Nephron progenitor cell (in vitro differentiated cells): ENCODE measurements at regions not wholly inside any gene's neighbourhood (a gene's known extent, or its start where the extent isn't known, plus 50 kb on each side); places are given as distances from the start of the nearest gene placed in this dataset.

Experiments used
- DNase-seq: peaks from one replicate; pipeline ENCODE4 v3.0.0; 2021
- H3K27ac Mint-ChIP-seq: 2 replicates; pipeline ENCODE4 v1.8.0; 2021; ENCODE audit warnings: mild to moderate bottlenecking, moderate library complexity, mixed read lengths
- H3K27me3 Mint-ChIP-seq: 2 replicates; pipeline ENCODE4 v1.8.0; 2021; ENCODE audit warnings: mild to moderate bottlenecking, low read depth, mixed read lengths; ENCODE audit not compliant: poor library complexity
- H3K36me3 Mint-ChIP-seq: 2 replicates; pipeline ENCODE4 v1.8.0; 2021; ENCODE audit warnings: low read depth, mixed read lengths
- H3K4me1 Mint-ChIP-seq: 2 replicates; pipeline ENCODE4 v1.8.0; 2021; ENCODE audit warnings: mixed read lengths
- H3K4me3 Mint-ChIP-seq: 2 replicates; pipeline ENCODE4 v1.8.0; 2021; ENCODE audit warnings: mild to moderate bottlenecking, moderate library complexity, mixed read lengths
- H3K9me3 Mint-ChIP-seq: 2 replicates; pipeline ENCODE4 v1.8.0; 2021; ENCODE audit warnings: mild to moderate bottlenecking, moderate library complexity, mixed read lengths
- CTCF ChIP-seq: fragments of 200-600 bp; sonication (generic); IDR thresholded peaks from 2 replicates; pipeline ENCODE4 v1.5.0; 2021; ENCODE audit warnings: antibody characterized with exemption

GRCh38 chr14:25765909-25766308, 716.0 kb upstream of the STXBP6 start:
- no peak for TF ChIP-seq CTCF
- Mint-ChIP-seq H3K36me3 (no peaks in the 10 kb centered on the region), H3K27ac (no peak overlapping the region), H3K4me3 (no peak overlapping the region), H3K27me3 (no peaks in the 10 kb centered on the region), H3K4me1 (peaks cover 15% of the 10 kb centered on the region), H3K9me3 (no peaks in the 10 kb centered on the region)
- DNase-seq: no peak

GRCh38 chr14:25759920-25760655, 710.1 kb upstream of the STXBP6 start:
- Mint-ChIP-seq H3K36me3 (no peaks in the 10 kb centered on the region), H3K4me3 (no peak overlapping the region), H3K4me1 (peaks cover 16% of the 10 kb centered on the region), H3K27ac (peak overlapping the region; percentile 24), H3K27me3 (no peaks in the 10 kb centered on the region), H3K9me3 (no peaks in the 10 kb centered on the region)
- no peak for TF ChIP-seq CTCF
- DNase-seq: no peak

GRCh38 chr14:25759256-25759655, 709.3 kb upstream of the STXBP6 start:
- Mint-ChIP-seq H3K4me1 (peaks cover 16% of the 10 kb centered on the region), H3K9me3 (no peaks in the 10 kb centered on the region), H3K36me3 (no peaks in the 10 kb centered on the region), H3K4me3 (no peak overlapping the region), H3K27me3 (no peaks in the 10 kb centered on the region), H3K27ac (peak overlapping the region; percentile 24)
- DNase-seq: no peak
- TF ChIP-seq CTCF: no peak

- no peak overlapping the region for H3K27ac Mint-ChIP-seq
- no peak for TF ChIP-seq CTCF
- H3K4me1 Mint-ChIP-seq: peaks cover 22% of the 10 kb centered on the region
- no peak for DNase-seq
- no peak overlapping the region for H3K4me3 Mint-ChIP-seq
- no peaks in the 10 kb centered on the region for H3K36me3 Mint-ChIP-seq
- H3K9me3 Mint-ChIP-seq: no peaks in the 10 kb centered on the region
- no peaks in the 10 kb centered on the region for H3K27me3 Mint-ChIP-seq
Observed at GRCh38 chr14:25757364-25757763, 707.4 kb upstream of the STXBP6 start.

- no peaks in the 10 kb centered on the region for H3K27me3 Mint-ChIP-seq
- H3K4me3 Mint-ChIP-seq: no peak overlapping the region
- no peaks in the 10 kb centered on the region for H3K9me3 Mint-ChIP-seq
- no peaks in the 10 kb centered on the region for H3K36me3 Mint-ChIP-seq
- H3K27ac Mint-ChIP-seq: no peak overlapping the region
- DNase-seq: no peak
- TF ChIP-seq CTCF: no peak
- H3K4me1 Mint-ChIP-seq: peaks cover 22% of the 10 kb centered on the region
Observed at GRCh38 chr14:25756876-25757275, 706.9 kb upstream of the STXBP6 start.

GRCh38 chr14:25753130-25753529, 703.2 kb upstream of the STXBP6 start:
- H3K4me1 Mint-ChIP-seq: peaks cover 5% of the 10 kb centered on the region
- no peak for TF ChIP-seq CTCF
- DNase-seq: no peak
- H3K27ac Mint-ChIP-seq: no peak overlapping the region
- no peaks in the 10 kb centered on the region for H3K9me3 Mint-ChIP-seq
- H3K36me3 Mint-ChIP-seq: no peaks in the 10 kb centered on the region
- no peaks in the 10 kb centered on the region for H3K27me3 Mint-ChIP-seq
- H3K4me3 Mint-ChIP-seq: no peak overlapping the region
